GM18498 (cell line): ENCODE measurements at regions not wholly inside any gene's neighbourhood (a gene's known extent, or its start where the extent isn't known, plus 50 kb on each side); places are given as distances from the start of the nearest gene placed in this dataset.

ENCODE experiments used
- ATAC-seq: cut with Tn5 transposase; IDR thresholded peaks from one replicate; pipeline ENCODE4 v1.9.1; 2021; ENCODE audit warnings: mild to moderate bottlenecking, moderate library complexity; ENCODE audit not compliant: unreplicated experiment

DNA sequence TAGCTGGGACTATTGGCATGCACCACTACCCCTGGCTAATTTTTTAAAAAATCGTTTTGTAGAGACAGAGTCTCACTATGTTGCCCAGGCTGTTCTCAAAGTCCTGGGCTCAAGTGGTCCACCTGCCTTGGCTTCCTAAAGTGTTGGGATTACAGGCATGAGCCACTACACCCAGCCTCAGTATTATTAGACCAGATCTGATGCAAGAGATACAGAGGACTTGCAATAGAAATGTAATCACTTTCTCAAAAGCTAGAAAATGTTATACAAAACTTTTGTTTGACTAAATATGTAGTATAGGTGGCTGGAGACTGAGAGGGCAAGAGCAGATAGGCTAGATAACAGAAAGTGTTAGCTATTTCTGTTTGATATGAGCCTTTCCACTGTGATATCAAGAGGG lies 531.9 kb downstream of the SOX2 start:
- ATAC-seq, result no peak

DNA sequence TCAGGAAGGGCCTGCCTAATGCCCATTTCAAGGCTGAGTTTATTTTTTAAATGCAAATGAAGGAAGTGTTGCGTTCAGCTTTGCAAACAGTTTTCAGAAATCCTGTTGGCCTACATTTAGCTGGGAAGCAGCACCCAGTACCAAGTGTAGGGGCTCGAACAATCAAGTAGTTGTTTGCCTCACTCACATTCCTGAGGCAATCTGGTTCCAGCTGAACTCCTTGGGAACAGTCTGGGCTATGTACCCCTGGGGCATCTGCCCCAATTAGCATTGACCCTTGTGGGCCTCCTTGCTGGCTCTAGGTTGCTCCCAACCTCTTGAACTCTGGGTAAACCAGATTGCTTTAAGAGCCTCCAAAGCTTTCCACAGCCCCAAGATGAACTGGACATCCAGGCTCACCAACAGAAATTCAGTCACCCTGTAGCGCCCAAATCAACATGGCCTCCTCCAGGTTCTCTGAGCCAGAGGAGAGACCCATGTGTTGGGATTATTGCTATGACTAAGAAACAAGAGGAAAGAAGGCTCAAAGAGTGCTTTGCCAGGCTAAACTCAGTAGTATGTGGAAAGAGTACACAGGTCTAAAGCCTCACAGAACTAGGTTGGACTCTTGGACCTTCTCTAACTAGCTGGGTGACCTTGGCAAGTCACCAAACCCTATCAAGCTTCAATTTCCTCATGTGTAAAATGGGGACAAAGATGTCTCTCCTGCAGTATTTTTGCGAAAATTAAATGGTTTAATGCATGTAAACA lies 532.7 kb downstream of the SOX2 start:
- ATAC-seq, result no peak

DNA sequence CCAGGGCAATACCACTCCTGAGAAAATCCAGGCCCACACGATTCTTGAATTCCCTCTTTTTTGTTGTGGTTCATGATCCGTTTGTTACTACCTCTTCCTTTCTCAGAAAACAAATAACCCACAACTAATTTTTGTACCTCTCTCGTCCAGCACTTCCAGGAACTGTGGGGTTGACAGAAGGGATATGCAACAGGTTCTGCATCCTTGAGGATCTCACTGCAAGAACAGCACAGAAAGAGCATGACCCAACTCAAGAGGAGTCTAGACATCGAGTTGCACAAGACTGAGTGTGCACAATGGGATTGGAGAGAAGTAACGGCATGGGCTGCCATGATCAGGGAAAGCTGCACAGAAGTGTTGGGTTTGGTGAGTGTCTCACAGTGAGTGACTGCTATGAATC lies 533.3 kb downstream of the SOX2 start:
- no peak for ATAC-seq

DNA sequence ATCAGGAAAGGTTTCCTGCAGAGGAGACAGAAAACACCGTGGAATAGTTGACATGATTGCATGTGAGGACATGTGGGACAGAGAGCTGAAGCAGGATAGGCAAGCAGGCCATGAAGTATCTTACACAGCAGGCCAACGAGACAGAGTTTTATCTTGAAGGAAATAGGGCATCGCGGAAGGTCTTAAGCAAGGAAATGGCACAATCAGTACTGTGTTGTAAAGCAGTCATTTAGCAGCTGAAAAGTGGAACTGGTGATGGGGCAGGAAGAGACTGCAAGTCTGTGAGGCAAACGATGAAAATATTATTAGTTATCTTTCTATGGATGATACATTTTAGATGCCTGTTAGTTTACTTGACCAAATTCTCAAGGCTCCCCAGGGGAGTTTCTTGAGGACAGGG lies 535.1 kb downstream of the SOX2 start:
- no peak for ATAC-seq

DNA sequence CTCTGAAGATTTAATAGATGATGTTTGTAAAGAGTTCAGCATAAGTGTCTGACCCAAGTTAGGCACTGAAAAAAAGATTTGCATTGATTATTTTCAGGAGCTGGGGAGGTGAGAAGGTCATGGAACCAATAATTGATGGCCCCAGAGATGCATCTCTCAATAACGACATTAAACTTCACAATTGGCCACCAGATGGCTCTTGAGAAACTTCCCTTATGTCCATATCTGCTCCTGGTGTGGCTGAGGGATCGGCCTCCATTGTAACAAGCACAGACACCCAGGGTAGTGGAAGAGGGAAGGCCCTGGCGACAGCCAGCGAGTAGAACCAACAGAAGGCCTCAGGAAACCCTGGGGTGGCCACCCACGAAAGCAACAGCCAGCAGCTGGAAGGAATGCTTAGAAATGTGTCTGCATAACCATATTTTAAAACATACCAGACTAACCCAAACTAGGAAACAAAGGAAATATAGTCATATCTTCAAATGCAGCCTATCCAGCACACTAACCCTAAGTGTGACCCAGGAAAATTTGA lies 536.7 kb downstream of the SOX2 start:
- ATAC-seq, result no peak

DNA sequence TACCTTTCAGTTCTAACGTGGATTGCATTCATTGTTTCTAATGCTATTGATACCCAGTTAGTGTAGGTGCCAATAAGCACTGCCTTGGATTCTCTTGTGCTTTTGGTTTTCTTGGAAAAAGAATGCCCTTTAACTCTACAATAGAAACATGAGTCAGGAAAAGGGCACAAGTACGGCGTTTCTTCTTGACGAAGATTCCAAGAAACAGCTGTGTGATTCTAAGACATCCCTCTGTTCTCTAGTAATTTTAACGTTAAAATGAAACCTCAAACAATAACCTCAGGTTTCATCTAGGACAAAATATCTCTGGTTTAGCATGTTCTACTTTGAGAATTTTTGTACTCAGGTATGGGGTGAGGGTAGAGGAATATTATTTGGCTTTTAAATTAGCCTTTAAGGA lies 540.5 kb upstream of the ATP11B start:
- no peak for ATAC-seq

DNA sequence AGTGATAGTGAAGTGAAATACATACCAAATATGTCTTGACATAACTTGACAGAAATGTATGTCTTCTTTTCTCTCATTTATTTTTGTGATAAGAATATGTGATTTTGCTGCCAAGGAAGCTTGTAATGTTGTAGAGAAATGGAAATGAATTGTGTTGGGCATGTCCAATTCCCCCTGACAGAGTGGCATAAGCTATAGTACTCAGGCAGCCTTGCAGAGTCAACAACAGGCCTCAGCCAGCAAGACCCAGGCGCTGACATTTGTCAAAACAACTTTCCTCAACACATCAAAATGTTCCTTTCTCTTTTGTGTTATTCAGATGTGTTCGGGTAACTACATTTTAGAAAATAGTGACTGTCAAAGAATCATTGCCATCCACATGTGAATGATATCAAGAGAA lies 538.1 kb upstream of the ATP11B start:
- ATAC-seq, result no peak

DNA sequence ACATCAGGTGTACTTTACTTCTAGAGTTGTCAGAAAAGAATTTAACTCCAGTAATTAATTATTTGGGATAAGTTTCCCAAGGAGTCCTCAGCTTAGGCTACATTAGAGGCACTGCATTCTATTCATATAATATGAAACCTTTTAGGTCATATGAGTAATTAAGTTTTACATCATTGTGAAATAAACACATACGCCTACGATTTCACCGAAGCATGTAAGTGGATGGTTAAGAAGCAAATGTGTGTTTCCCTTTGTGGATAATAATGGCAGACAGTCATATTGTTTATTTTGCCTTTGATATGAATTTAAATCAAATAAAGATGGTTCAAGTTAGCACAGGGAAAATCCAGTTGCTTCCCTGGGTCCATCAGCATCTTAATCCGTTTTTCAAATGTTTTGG lies 535.9 kb upstream of the ATP11B start:
- no peak for ATAC-seq

DNA sequence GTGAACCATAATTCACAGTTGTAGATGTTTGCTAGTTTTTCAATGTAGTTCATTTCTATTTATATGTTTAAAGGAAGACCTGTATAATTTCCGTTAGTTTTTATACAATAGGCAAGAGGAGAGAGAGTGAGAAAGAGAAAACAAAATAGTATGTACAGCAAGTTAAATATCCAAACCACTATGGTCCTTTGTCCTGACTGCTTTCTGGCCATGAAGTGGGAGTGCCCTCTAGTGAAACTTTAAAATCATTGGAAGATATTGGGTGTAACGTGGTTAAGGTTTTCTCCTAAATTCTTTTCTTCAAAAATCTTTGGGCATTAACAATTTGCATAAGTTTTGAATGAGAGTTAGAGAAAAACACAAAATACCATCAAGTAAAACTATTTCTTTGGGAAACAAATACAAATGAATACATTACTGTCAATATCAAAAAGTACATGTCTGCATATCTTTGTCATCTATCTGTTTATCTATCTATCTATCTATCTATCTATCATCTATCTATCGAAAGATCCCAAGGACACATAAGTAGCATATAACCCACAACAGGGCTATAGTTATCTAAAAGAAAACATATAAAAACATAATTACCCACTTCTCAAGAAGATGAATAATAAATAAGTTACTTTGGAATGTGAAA lies 534.6 kb upstream of the ATP11B start:
- ATAC-seq, result no peak

DNA sequence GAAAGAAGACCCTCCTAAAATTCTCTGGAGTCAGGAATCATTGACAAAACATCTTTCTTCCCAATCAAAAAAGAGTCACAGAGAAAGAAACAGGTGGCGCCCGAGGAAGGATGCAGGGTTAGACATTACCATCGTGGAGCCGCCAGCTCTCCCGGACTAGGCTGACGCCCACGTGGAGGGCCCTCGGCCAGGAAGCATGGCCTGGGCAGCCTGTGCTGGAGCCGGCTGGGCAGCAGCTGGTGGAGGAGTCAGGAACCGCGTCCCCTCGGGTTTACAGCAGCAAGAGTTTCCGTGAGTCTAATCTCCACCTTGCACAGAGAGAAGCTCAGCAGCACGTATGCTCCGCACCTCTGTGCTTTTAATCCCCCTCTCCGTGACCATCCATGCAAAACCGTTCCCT lies 533.7 kb upstream of the ATP11B start:
- ATAC-seq, result no peak

DNA sequence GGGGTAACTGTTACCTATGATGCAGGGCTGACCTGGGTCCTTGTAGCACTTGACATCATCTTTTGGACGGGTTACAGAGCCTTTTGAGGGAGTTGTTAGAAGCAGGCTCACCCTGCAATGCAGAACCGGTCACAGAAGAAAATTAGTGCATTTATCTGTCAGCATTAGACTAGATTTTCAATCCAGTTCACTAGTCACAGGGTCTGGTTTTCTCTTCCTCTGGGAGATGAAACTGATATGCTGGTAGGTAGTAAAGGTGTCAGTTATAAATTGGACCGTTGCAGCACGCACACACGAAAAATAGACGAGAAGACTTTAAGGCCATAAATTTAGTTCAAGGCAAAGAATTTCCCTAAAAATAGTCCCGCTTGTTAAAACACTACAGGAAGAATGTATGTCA lies 532.3 kb upstream of the ATP11B start:
- no peak for ATAC-seq

DNA sequence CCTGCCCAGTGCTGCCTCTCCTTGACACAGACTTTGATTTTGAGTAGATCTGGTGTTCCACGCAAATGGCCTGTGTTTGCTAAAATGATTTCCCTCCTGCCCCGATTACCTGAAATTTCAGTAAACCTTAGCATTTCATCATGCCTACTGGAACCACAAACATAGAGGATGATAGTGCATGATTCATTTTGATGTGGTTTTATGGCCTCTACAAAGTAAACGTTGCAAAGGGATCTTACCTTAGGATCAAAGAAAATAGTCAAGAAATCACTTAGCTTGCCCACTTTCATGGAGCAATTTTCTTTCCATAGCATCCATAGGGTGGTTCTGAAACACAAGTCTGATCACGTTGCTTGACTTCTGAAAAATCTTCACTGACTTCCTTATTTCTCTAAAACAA lies 524.6 kb upstream of the ATP11B start:
- no peak for ATAC-seq

DNA sequence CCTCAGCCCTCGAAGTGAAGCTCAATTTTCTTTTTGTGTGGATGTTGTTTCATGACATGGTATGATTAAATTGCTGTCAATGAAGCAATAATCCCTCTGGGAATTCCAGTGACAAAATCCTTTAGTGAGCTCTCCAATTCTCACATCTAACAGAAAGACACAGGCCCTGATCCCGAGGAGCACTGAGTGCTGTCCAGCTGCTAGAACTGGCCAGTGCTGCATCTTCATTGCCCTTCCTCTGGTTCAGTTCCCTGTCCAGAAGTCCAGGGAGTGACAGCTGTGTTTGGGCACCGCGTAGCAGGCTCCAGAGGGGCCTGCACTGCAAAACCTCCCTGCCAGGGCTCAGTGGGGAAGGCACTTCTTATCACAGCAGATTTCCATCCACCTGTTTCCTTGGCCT lies 516.8 kb upstream of the ATP11B start:
- ATAC-seq, result no peak

DNA sequence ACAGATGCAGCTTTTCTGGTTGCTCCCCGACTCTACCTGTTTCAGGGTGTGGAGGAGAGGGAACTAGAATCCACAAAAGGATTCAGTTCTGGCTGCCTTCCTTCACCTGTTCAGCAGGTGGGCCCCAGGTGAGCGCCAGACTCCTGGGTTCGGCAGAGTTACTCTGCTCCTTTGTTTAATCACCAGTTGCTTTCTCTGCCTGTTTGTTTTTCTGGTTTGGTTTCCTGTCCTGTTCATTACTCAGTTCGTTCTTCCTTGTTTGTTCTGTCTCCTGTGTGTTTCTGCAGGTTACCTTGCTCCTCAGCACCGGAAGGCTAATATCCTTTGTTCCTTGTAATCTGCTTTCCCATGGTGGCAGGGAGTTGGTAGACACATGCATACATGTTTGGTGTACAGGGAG lies 508.5 kb upstream of the ATP11B start:
- ATAC-seq, result no peak

DNA sequence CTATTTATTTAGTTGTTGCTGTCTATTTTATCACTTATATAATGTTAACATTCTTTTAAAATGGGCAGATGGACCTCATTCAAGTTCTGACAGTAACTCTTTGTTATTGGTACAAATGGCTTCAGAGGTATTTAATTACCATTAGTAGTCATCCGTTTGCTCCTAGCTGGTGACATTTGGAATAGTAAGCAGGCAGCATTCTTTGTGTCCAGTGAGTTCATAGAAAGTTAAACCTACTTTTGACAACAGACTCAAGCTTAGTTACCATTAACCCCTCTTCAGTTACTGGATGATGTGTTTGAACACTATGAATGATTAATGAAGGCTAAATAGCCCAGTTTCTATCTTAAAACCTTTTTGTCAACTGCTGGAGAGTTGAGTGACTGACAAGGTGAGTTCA lies 500.7 kb upstream of the ATP11B start:
- no peak for ATAC-seq

DNA sequence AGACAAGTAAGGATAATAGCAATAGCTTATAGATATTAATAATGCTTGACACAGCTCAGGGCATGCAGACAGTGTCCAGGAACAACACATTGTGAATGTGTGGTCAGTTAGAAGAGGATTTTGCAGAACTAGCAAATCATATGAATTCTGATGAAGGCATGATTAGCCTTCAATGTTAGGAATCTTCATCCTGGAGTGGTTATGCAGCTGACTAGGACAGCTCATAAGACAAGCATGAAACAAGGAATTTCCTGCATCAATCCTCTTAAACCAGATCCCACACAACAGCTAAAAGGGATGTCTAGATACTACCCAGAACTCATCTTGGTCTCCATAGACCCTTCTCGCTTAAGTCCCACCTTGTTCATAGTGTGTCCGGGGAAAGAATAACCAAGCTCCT lies 499.0 kb upstream of the ATP11B start:
- no peak for ATAC-seq

DNA sequence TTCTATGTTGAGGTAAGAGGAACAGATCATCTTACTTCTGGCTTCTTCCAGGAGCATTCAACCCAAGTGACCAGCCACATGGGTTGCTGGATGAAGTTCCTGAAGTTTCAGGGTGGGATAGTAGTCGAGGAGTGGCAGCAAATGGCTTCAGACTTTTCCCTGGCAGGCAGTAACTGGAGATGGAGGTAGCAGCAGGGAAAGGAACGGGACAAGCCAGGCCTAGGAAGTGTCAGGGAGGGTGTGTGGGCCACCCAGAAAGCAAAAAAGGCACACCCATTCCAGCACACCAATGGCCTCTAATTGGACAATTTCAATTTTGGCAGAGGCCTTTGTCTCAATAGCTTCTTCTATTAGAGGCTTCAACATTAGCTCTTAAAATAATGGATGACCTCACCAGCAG lies 498.6 kb upstream of the ATP11B start:
- no peak for ATAC-seq

DNA sequence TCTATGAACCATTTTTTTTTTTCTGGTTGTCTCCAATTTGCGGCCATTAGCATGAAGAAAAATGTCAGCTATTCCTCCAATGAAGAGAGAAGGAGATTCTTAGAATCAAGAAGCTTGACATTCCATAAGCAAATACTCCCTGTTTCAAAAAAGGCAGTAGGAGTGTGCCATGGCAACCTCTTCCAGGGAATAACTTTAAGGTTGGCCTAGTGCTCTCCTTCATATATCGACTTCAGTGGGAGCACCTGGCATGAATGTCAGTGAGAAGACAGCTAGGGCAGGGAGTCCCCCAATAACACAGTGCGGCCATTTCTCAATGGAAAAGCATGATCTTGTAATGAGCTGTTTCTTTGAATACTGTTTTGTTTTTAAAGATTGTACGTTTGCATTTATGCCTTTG lies 493.0 kb upstream of the ATP11B start:
- no peak for ATAC-seq

DNA sequence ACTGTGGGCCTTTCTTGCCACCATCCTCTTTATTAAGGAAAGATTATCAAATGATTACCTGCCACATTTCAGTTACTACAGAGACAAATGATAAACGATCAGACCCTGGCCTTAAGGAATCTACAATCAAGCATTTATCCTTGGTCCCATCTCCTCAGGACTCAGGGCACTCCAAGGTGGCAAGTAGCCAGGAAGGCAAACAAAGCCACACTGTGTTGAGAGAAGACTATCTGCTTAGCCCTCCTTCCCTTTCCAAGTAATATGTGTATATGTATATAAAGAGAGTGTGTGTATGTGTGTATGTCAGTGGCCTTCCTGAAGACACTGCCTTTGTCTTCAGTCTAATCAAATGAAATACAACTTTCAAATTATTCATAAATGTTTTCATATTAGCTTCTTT lies 490.1 kb upstream of the ATP11B start:
- no peak for ATAC-seq

DNA sequence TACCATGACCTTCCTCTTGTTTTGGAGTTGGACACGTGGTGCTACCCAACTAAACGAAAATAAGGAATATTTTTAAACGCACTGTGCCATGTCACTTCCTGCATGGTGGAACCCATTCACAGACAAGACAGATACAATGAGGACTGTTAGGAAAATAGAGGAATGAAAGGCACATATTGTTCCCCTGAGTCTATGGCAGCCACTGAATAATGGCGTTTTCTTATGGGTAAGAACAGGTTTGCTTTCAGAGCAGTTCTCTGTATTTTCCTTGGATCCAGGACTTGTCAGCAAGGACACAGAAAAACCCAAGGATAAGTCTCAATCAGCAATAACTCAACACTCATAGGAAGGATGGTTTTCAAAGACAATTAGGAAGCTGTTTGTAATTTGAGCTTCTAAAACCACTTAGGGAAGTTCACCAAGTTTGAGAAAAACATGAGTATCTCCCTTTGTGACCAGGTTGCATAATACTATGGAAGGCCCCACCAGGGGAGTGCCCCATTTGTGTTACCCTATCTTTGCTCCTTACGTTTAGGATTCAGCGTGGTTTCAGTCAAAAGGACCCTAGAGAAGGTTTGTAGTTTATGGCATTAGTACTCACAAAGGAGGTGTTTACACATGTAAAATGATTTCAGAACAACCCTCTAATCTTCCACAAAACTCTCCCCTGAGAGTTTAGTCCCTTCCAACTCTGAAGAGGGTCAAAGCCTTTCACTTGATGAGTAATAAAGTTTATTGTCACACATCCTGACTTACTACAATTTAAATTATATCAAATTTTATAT lies 487.2 kb upstream of the ATP11B start:
- no peak for ATAC-seq

DNA sequence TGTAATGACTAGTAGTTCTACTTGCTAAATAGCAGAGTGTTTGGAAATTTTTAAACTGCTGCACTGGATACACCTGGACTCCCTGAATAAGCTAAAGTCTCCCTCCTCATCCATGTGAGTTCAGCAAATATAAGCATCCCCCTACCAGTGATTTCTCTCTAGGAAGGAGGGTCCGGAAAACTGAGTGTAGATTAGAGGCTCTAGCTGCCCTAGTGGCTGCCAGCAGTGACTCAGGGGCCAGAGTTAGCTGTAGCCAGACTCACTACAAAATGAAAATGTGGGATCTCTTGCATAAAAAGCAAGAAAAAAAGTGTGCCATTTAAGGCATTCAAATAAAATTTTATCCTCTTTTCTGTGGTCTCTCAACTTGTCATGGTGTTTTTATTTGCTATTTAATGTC lies 485.0 kb upstream of the ATP11B start:
- ATAC-seq, result no peak

DNA sequence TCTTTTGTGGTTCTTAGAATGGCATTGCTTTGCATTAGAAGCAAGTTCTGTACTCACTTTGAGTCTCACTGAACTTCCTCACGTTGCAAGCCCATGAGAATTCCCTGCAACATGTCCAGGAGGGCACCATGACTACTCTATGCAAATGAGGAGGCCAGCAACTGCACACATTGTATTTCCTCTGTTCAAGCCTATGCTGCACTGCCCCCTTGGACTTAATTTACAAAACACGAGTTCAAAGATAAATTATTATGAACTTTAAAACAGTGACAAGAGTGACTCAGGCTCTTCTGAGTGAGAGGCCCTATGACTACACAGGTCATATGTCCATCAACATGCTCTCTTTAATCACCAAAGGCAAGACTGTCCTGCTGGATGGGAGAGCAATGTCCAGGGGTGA lies 484.2 kb upstream of the ATP11B start:
- no peak for ATAC-seq
